Fibroblast of lung (primary cell): ENCODE measurements at regions not wholly inside any gene's neighbourhood (a gene's known extent, or its start where the extent isn't known, plus 50 kb on each side); places are given as distances from the start of the nearest gene placed in this dataset.

ENCODE experiments used
- CTCF ChIP-seq, 2 donors: IDR thresholded peaks in 1 of 2; conservative IDR thresholded peaks in 1 of 2; 1 replicate in 1 of 2; 2 replicates in 1 of 2; pipeline ENCODE4 v1.5.1; 2011 to 2012; ENCODE audit warnings: low read length in 2 of 2, control low read depth in 1 of 2, inconsistent platforms in 1 of 2, low read depth in 1 of 2, mild to moderate bottlenecking in 1 of 2
- EZH2 ChIP-seq: IDR thresholded peaks from 2 replicates; pipeline ENCODE4 v1.5.1; 2012; ENCODE audit warnings: low read length, control low read depth, mild to moderate bottlenecking; ENCODE audit errors: missing control alignments

- no peak for TF ChIP-seq CTCF (conservative IDR thresholded peaks at IDR 0.05 in 1 of 2, IDR thresholded peaks at IDR 0.05 in 1 of 2; ENCODE audit: low read depth in 1 of 2, low read length in 2 of 2)
- no peak for TF ChIP-seq EZH2
Observed at GRCh38 chr2:6233993-6234392, 541.8 kb downstream of the SOX11 start.
